ENCODE measurements at regions not wholly inside any gene's neighbourhood (a gene's known extent, or its start where the extent isn't known, plus 50 kb on each side); places are given as distances from the start of the nearest gene placed in this dataset.

DNA sequence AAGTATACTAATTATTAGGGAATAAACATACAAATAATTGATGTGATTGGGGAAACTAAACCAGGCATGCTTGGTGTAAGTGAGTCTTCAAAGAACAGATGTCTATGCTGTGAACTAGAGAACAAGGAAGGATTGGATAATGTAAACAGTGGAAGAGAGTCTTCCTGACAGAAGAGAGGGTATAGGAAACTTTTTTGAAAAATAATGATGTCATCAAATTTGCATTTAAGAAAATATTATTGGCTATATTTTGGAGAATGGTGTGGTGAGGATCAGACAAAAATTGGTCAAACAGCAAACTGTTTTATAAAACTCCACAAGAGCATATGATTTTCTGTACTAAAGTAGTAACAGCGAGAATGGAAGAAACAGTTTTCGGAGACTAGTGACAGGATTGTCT lies 537.7 kb downstream of the TRAM1L1 start:
- no peak for TF ChIP-seq REST (IDR thresholded peaks at IDR 0.05; ENCODE audit: low read depth)
- no peak for TF ChIP-seq CEBPB (IDR thresholded peaks at IDR 0.05)
- TF ChIP-seq EP300 (IDR thresholded peaks at IDR 0.05; ENCODE audit: borderline replicate concordance) = no peak
- no peak for TF ChIP-seq RAD21 (IDR thresholded peaks at IDR 0.05; ENCODE audit: low read depth)
- no peak for TF ChIP-seq TAF1 (IDR thresholded peaks at IDR 0.05; ENCODE audit: low read depth)
- TF ChIP-seq TEAD4 (IDR thresholded peaks at IDR 0.05) = no peak
- TF ChIP-seq ZBTB7A (IDR thresholded peaks at IDR 0.05; ENCODE audit: low read depth) = no peak
- TF ChIP-seq CREB1 (IDR thresholded peaks at IDR 0.05; ENCODE audit: low read depth) = no peak
- TF ChIP-seq, protein P1, sequence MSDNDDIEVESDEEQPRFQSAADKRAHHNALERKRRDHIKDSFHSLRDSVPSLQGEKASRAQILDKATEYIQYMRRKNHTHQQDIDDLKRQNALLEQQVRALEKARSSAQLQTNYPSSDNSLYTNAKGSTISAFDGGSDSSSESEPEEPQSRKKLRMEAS (IDR thresholded peaks at IDR 0.05) = no peak
- TF ChIP-seq YY1 (IDR thresholded peaks at IDR 0.05; ENCODE audit: low read depth) = no peak
